ENCODE measurements at regions not wholly inside any gene's neighbourhood (a gene's known extent, or its start where the extent isn't known, plus 50 kb on each side); places are given as distances from the start of the nearest gene placed in this dataset.

DNA sequence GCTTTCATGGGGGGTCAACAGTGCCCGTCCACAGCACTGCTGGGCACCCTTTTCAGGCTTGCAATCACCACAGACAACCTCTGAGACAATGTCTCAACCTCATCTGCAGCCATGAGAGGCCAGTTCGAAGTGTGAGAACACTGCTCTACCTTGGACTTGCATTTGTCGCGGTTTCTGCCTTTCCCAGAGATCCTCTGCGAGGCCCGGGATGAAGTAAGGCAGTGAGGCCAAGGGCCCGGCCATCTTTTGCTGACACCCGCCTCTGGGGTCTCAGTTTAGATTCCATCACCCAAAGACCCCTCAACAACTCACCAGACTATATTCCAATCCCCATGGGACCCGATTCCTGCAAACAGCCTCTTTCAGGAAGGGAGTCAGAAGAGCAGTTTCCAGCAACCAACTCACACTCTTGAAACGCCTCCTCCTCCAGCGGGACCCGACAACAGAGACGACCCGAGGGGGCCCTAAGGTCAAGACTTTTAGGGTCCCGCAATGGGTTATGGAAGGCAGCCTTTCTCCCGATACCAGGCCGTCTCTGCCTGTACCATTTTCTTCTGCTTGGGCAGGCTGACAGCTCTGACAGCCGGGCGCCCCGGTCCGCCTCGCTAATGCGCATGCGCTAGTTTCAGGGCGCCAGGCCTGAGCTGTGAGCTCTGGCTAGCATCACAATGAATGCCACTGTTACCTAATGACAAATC, 576.0 kb downstream of the KCNJ18 start (continued):
- TF ChIP-seq ZBTB25 (CRISPR knock-in tag; IDR thresholded peaks at IDR 0.05) = no peak
- no peak for TF ChIP-seq SP5 (CRISPR knock-in tag; IDR thresholded peaks at IDR 0.05; ENCODE audit: borderline replicate concordance, low read depth)
- TF ChIP-seq ZNF850 (CRISPR knock-in tag; conservative IDR thresholded peaks at IDR 0.05) = no peak
- no peak for TF ChIP-seq SMAD3 (CRISPR knock-in tag; IDR thresholded peaks at IDR 0.05)
- TF ChIP-seq KLF9 (CRISPR knock-in tag; IDR thresholded peaks at IDR 0.05; ENCODE audit: low read depth) = no peak
- no peak for TF ChIP-seq CEBPG (CRISPR knock-in tag; IDR thresholded peaks at IDR 0.05)
- TF ChIP-seq, protein P1, sequence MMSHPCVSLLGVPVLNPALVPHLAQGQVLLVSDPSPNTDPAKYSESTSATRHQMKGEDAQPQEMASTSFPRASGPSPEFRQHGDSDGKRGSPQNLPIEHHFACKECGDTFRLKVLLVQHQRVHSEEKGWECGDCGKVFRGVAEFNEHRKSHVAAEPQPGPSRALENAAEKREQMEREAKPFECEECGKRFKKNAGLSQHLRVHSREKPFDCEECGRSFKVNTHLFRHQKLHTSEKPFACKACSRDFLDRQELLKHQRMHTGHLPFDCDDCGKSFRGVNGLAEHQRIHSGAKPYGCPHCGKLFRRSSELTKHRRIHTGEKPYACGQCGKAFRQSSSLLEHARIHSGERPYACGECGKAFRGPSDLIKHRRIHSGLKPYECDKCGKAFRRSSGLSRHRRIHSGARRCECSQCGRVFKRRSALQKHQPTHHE (CRISPR knock-in tag; IDR thresholded peaks at IDR 0.05; ENCODE audit: borderline replicate concordance) = no peak
- no peak for TF ChIP-seq NRL (CRISPR knock-in tag; IDR thresholded peaks at IDR 0.05; ENCODE audit: borderline replicate concordance)

DNA sequence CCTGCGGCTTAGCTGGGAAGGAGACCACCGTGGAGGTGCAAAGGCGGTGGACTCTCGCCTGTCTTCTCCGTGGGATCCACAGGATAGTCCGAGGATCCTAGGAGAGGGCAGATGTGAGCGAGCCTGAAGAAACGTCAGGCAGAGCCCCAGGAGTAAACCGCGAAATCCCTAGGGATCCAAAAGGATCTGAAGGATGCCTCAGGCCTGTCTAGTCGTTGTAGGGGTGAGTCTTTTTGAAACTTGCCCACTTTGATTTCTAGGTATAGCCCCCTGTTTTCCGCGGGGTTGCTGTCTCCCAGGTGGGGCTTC, 576.5 kb downstream of the KCNJ18 start:
- BruUV-seq (replicated peaks) = no TSS peak
- intact Hi-C loops (cut with micrococcal nuclease; ENCODE audit: unreplicated experiment) = no loop called here
- ATAC-seq (no peak), FAIRE-seq (no peak), DNase-seq (ENCODE audit: low spot score) (no peak)
- in situ Hi-C loops (cut with HindIII; ENCODE audit: extremely low pct_ligation_motif_present, low pct_unique_long_range_greater_than_20kb) = no loop called here
- Histone ChIP-seq H4K20me1 (ENCODE audit: insufficient read depth, low read length) (no peaks in the 10 kb centered on the region), H3K27ac (ENCODE audit: extremely low read length, insufficient read depth, low read length) (no peak overlapping the region), H3K36me3 (replicated peaks in 1 of 2; ENCODE audit: control insufficient read depth in 1 of 2, insufficient read depth in 2 of 2, low read length in 2 of 2) (no peaks in the 10 kb centered on the region), H3K27me3 (ENCODE audit: control insufficient read depth in 1 of 2, insufficient read depth in 2 of 2, low read length in 2 of 2) (no peaks in the 10 kb centered on the region), H3K4me2 (ENCODE audit: low read depth, low read length) (no peak overlapping the region), H3K9ac (ENCODE audit: insufficient read depth, low read depth, low read length) (no peak overlapping the region), H3K79me2 (ENCODE audit: insufficient read depth, low read length) (no peaks in the 10 kb centered on the region), H2AFZ (ENCODE audit: low read length) (no peak overlapping the region), H3K4me3 (replicated peaks in 1 of 3; ENCODE audit: insufficient read depth in 1 of 3, low read depth in 2 of 3, low read length in 3 of 3) (no peak overlapping the region), H3K9me3 (ENCODE audit: low read length) (no peaks in the 10 kb centered on the region), H3K4me1 (ENCODE audit: insufficient read depth, low read length) (no peaks in the 10 kb centered on the region)
- CTCF ChIA-PET (ENCODE audit: low intra/inter-chr PET ratio, low total read pairs) = no interaction called here
- 13% methylated on average over 9 of the region's 13 CpGs for WGBS (ENCODE audit: low lambda C conversion rate)
- POLR2A ChIA-PET = no interaction called here
- TF ChIP-seq KMT2B (CRISPR knock-in tag; IDR thresholded peaks at IDR 0.05) (no peak), ZNF709 (CRISPR knock-in tag; IDR thresholded peaks at IDR 0.05) (no peak), CTCF (CRISPR knock-in tag; IDR thresholded peaks at IDR 0.05) (no peak), ZNF160 (CRISPR knock-in tag; IDR thresholded peaks at IDR 0.05) (no peak), GABPB1 (CRISPR knock-in tag; IDR thresholded peaks at IDR 0.05) (no peak), KLF6 (CRISPR knock-in tag; IDR thresholded peaks at IDR 0.05) (no peak), NFIB (CRISPR knock-in tag; IDR thresholded peaks at IDR 0.05; ENCODE audit: borderline replicate concordance) (no peak), ISL2 (CRISPR knock-in tag; IDR thresholded peaks at IDR 0.05) (no peak), SRY (CRISPR knock-in tag; IDR thresholded peaks at IDR 0.05) (no peak), ZNF761 (CRISPR knock-in tag; conservative IDR thresholded peaks at IDR 0.05) (no peak), ZNF44 (CRISPR knock-in tag; IDR thresholded peaks at IDR 0.05) (no peak), SMARCC2 (IDR thresholded peaks at IDR 0.05) (no peak), ZFY (CRISPR knock-in tag; IDR thresholded peaks at IDR 0.05) (no peak)
- TF ChIP-seq, protein P2, sequence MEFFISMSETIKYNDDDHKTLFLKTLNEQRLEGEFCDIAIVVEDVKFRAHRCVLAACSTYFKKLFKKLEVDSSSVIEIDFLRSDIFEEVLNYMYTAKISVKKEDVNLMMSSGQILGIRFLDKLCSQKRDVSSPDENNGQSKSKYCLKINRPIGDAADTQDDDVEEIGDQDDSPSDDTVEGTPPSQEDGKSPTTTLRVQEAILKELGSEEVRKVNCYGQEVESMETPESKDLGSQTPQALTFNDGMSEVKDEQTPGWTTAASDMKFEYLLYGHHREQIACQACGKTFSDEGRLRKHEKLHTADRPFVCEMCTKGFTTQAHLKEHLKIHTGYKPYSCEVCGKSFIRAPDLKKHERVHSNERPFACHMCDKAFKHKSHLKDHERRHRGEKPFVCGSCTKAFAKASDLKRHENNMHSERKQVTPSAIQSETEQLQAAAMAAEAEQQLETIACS (CRISPR knock-in tag; IDR thresholded peaks at IDR 0.05) = no peak
